NOMO-1 (cell line): ENCODE measurements at regions not wholly inside any gene's neighbourhood (a gene's known extent, or its start where the extent isn't known, plus 50 kb on each side); places are given as distances from the start of the nearest gene placed in this dataset.
"Not testable (repeated sequence)": the region's sequence is repeated elsewhere in the genome, so short reads cannot be mapped to it uniquely, and the experiment has no call there.

Source experiments
- DNase-seq, 2 experiments: peaks; one replicate each; lab custom pipeline; 2025; ENCODE audit not compliant: unreplicated experiment in 2 of 2; lab: John Stamatoyannopoulos, UW

DNA sequence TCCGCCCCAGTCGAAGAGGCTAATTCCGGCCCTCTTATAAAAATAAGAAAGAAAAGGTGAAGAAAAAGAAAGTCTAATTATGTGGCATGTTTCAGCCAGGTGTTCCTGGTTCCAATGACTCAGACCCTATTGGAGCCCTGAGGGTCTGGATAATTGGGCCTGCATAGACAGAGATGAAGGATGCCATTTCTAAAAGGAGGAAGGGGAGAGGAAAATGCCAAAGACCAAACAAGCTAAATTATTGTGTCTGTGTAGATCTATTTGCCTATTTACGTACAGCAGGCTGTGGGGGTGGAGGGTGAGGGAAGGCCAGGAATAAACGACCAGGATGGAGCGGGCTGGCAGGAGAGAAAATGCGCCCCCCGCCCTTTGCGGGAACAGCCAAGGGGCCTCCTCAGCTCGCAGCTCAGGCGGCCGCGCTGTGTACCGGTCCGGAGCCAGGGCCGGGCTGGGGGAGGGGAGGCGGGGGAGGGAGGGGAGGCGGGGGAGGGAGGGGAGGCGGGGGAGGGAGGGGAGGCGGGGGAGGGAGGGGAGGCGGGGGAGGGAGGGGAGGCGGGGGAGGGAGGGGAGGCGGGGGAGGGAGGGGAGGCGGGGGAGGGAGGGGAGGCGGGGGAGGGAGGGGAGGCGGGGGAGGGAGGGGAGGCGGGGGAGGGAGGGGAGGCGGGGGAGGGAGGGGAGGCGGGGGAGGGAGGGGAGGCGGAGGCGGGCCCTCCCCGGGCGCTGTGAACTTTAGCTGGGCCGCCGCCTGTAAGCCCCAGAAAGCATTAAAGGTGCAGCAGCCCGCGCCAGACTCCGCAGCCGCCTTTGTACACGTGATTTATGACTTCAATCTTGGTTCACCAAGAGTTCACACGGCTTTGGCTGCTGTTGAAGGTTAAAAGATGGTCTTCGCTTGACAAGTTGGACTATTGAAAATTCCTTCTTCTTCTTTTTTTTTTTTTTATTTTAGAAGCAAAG, 113.0 kb upstream of the FOXD4L5 start:
- not testable (repeated sequence) for DNase-seq

GRCh38 chr9:65397226-65397625, 112.2 kb upstream of the FOXD4L5 start:
- DNase-seq: not testable (repeated sequence)

GRCh38 chr9:65396601-65397000, 111.6 kb upstream of the FOXD4L5 start:
- not testable (repeated sequence) for DNase-seq

- DNase-seq: not testable (repeated sequence)
Observed at GRCh38 chr9:65395789-65396188, 110.8 kb upstream of the FOXD4L5 start.

DNA sequence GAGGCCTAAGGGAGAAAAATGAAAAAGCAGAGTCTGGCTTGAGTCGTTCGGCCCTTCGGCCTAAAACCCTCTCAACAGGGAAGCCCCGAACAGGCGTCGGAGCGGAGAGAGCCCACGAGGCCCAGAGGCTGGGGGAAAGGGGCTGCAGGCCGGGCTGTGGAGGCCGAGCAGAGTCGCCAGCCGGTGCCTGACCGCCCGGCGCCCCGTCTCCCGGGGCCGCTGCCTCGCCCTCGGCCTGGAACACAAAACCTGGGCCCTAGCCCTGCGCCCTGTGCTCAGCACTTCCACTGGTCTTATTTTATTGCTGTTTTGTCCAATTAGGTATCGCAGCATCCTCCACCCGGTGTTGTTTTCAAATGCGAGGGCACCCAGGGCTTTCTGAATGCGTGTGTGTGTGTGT, 110.1 kb upstream of the FOXD4L5 start:
- DNase-seq: not testable (repeated sequence)

- not testable (repeated sequence) for DNase-seq
Observed at GRCh38 chr9:65393111-65393810, 108.3 kb upstream of the FOXD4L5 start.

GRCh38 chr9:65392611-65393010, 107.6 kb upstream of the FOXD4L5 start:
- not testable (repeated sequence) for DNase-seq

DNA sequence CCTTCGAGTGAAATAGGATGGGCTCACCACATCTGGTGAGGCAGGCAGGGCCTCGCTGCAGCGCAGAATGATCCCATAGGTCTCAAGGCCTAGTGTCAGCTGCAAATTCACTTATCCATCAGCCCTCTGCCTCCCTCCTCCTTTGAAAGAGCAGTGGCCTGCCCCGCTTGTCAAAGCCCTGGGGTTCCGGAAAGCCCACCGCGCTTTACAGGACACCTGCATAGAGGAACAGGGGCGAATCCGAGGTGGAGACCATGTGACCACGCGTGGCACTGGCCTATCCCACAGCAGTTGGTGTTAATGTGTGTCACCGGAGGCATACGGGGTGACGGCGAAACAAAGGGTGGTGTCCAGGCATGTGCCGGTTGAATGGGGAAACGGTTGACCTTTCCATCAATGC, 104.7 kb upstream of the FOXD4L5 start:
- DNase-seq: not testable (repeated sequence)

- not testable (repeated sequence) for DNase-seq
Observed at GRCh38 chr9:65389216-65389615, 104.2 kb upstream of the FOXD4L5 start.

GRCh38 chr9:65386699-65387098, 101.7 kb upstream of the FOXD4L5 start:
- not testable (repeated sequence) for DNase-seq

DNA sequence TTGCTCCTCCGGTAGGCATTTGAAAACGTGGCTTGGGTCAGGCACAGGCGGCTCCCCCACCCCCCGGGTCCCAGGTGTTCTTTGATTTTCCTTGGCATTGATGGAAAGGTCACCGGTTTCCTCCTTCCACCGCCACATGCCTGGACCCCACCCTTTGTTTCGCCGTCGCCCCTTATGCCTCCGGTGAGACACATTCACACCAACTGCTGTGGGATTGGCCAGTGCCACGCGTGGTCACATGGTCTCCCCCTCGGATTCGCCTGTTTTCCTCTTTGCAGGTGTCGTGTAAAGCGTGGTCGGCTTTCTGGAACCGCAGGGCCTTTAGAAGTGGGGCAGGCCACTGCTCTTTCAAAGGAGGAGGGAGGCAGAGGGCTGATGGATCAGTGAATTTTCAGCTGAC, 101.2 kb upstream of the FOXD4L5 start:
- DNase-seq: not testable (repeated sequence)

GRCh38 chr9:65385655-65386024, 100.6 kb upstream of the FOXD4L5 start:
- not testable (repeated sequence) for DNase-seq

DNA sequence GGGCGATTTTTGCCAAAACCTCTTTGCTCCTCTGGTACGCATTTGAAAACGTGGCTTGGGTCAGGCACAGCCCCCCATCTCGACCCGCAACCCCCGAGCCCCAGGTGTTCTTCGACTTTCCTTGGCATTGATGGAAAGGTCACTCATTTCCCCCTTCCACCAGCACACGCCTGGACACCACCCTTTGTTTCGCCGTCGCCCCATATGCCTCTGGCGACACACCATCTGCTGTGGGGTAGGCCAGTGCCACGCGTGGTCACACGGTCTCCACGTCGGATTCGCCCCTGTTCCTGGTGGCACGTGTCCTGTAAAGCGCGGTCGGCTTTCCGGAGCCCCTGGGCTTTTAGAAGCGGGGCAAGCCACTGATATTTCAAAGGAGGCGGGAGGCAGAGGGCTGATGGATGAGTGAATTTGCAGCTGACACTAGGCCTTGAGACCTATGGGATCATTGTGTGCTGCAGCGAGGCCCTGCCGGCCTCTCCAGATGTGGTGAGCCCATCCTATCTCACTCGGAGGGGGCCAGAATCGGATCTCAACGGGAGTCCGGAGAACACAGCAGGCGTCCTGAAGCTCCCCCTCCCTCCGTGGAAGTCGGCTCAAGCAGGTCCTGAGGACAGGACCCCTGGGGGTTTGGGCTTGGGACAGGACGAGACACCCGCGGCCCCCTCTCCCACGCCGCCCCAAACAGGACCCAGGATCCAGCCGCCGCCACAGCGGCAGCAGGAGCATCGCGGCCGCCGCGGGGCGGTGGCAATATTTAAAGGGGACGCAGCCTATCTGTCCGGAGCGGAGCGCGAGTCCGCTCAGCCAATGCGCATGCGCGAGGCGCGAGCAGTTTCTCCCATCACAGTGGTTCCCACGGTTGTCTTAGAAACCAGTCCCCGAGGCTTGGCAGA, 100.0 kb upstream of the FOXD4L5 start:
- not testable (repeated sequence) for DNase-seq

GRCh38 chr9:65384066-65384465, 99.1 kb upstream of the FOXD4L5 start:
- DNase-seq: not testable (repeated sequence)

- DNase-seq: not testable (repeated sequence)
Observed at GRCh38 chr9:65383646-65384045, 98.6 kb upstream of the FOXD4L5 start.

DNA sequence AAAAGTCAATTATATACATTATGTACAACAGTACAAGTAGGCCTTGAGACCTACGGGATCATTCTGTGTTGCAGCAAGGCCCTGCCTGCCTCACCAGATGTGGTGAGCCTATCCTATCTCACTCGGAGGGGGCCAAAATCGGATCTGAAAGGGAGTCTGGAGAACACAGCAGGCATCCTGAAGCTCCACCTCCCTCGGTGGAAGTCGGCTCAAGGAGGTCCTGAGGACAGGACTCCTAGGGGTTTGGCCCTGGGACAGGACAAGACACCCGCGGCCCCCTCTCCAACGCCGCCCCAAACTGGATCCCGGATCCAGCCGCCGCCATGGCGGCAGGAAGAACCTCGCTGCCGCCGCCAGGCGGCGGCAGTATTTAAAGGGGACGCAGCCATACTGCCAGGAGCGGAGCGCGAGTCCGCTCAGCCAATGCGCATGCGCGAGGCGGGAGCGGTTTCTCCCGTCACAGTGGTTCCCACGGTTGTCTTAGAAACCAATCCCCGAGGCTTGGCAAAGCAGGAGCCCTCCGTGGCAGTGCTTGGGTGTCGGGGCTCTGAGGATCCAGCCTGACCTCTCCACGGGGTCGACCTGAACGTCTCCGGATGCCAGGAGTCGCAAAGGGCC, 97.8 kb upstream of the FOXD4L5 start:
- not testable (repeated sequence) for DNase-seq
